HG03045 (cell line): ENCODE measurements at regions not wholly inside any gene's neighbourhood (a gene's known extent, or its start where the extent isn't known, plus 50 kb on each side); places are given as distances from the start of the nearest gene placed in this dataset.

Source experiments
- ATAC-seq: cut with Tn5 transposase; IDR thresholded peaks from one replicate; pipeline ENCODE4 v1.9.1; 2021; ENCODE audit warnings: mild to moderate bottlenecking, moderate library complexity; ENCODE audit not compliant: unreplicated experiment

DNA sequence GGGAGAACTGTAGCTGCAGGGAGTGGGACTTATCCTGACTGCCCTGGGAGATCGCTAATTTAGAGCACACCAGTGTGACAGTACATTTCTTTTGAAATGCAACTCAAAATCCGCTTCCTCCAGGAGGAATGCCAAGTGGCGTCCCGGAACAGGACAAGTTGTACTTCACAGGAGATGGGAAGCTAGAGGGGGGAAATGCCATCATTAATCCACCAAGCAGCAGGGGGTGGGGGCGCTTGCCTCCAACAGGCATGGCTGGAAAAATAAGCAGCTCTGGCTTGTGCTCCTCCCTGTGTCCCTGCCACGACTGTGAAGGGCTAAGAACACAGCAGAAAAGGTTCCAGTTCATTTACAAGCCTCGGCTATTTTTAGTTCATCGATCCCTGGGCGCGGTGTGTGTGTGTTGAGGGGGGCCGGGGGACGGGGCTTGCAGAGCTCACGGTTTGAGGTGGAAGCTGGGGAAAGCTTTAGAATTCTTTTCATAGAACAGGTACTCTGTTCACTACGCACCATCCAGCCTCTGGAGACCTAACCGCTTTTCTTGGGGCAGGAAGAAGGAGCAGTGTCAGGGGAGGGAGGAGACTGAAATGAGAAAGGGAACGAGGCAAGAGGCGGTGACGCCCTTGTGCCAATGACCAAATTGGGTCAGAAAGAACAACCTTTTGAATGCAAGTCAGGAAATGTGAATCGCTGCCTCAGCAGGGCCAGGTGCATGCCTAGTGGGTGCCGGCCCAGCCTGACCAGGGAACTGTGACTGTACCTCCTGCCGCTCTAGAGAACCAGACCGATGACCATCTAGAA lies 51.8 kb upstream of the DGKG start:
- ATAC-seq = peak; percentile 41

DNA sequence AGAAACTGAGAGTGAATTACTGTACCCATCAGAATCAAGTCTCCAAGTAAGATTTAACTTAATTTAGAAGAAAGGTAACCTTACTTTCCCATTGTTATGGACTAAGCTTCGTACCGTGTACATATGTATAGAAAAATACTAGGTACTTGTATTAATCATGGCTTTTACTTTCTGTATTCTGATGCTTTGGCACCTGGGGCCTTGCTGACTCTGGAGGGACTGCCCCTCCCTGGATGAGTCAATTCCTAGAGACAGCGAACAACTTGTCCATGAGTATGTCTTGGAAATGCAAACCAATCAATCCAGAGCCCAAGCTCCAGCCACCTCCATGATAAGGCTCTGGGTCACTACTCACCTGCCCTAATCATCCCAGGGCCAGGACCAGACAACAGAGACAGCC lies 50.0 kb upstream of the DGKG start:
- ATAC-seq = no peak
